Testis (tissue), 2 donors: ENCODE measurements at regions not wholly inside any gene's neighbourhood (a gene's known extent, or its start where the extent isn't known, plus 50 kb on each side); places are given as distances from the start of the nearest gene placed in this dataset.

Source experiments
- CTCF ChIP-seq, 3 experiments: fragments of 450-650 bp in 2 of 3; fragments of 200-600 bp in 1 of 3; sonication (generic) in 1 of 3; IDR thresholded peaks; one replicate each; pipeline ENCODE4 v1.5.1; 2016 to 2019; ENCODE audit warnings: antibody characterized with exemption in 3 of 3, mild to moderate bottlenecking in 2 of 3, moderate library complexity in 1 of 3
- POLR2A ChIP-seq: fragments of 450-650 bp; IDR thresholded peaks from one replicate; pipeline ENCODE4 v1.6.1; 2017; ENCODE audit warnings: antibody characterized with exemption, mild to moderate bottlenecking, moderate library complexity

GRCh38 chr5:51892680-51893079, 509.4 kb downstream of the ISL1 start:
- no peak for TF ChIP-seq CTCF (IDR thresholded peaks at IDR 0.05)
- no peak for TF ChIP-seq POLR2A
